ENCODE measurements at regions not wholly inside any gene's neighbourhood (a gene's known extent, or its start where the extent isn't known, plus 50 kb on each side); places are given as distances from the start of the nearest gene placed in this dataset.

- no peak overlapping the region for H3K27ac ChIP-seq (ENCODE audit: low read length)
- in situ Hi-C loops (cut with HindIII; ENCODE audit: low pct_unique_long_range_greater_than_20kb, low sequenced_read_pairs) (no loop called here), intact Hi-C loops (cut with micrococcal nuclease; ENCODE audit: unreplicated experiment) (no loop called here)
- TF ChIP-seq TCF7L2 (IDR thresholded peaks at IDR 0.05; ENCODE audit: low read depth, low read length) (no peak), CTCF (IDR thresholded peaks at IDR 0.05) (no peak), REST (IDR thresholded peaks at IDR 0.05; ENCODE audit: insufficient read depth in 1 of 2, low read depth in 2 of 2, low read length in 1 of 2) (no peak), SIN3A (IDR thresholded peaks at IDR 0.05; ENCODE audit: borderline replicate concordance, insufficient read depth, low read depth, low read length) (no peak), POLR2AphosphoS5 (IDR thresholded peaks at IDR 0.05; ENCODE audit: low read depth, low read length) (no peak)
- ChIA-PET CTCF (no interaction called here), POLR2A (no interaction called here)
- no peak for DNase-seq (ENCODE audit: low read depth, low spot score)
- no TSS peak for BruUV-seq (replicated peaks)
- ATAC-seq = no peak
- no peaks in the 10 kb centered on the region for H3K27me3 ChIP-seq (ENCODE audit: control insufficient read depth, insufficient read depth, low read length)
- H3K9me3 ChIP-seq (ENCODE audit: control insufficient read depth, insufficient read depth, low read depth, low read length) = no peaks in the 10 kb centered on the region
- no peak overlapping the region for H3K4me3 ChIP-seq (ENCODE audit: low read depth in 2 of 2, low read length in 2 of 2)
- no peaks in the 10 kb centered on the region for H3K4me1 ChIP-seq (ENCODE audit: control insufficient read depth, insufficient read depth, low read length)
- no peaks in the 10 kb centered on the region for H3K36me3 ChIP-seq (ENCODE audit: control insufficient read depth, insufficient read depth, low read length)
Observed at GRCh38 chr2:142199073-142199472, 68.3 kb upstream of the LRP1B start.

- Histone ChIP-seq H3K36me3 (ENCODE audit: control insufficient read depth, insufficient read depth, low read length) (no peaks in the 10 kb centered on the region), H3K27ac (ENCODE audit: low read length) (peak overlapping the region; percentile 68), H3K27me3 (ENCODE audit: control insufficient read depth, insufficient read depth, low read length) (no peaks in the 10 kb centered on the region), H3K4me3 (ENCODE audit: low read depth in 2 of 2, low read length in 2 of 2) (no peak overlapping the region), H3K4me1 (ENCODE audit: control insufficient read depth, insufficient read depth, low read length) (peaks cover 17% of the 10 kb centered on the region), H3K9me3 (ENCODE audit: control insufficient read depth, insufficient read depth, low read depth, low read length) (no peaks in the 10 kb centered on the region; the same call in 1 of the 2 replicates)
- TF ChIP-seq SIN3A (IDR thresholded peaks at IDR 0.05; ENCODE audit: borderline replicate concordance, insufficient read depth, low read depth, low read length) = no peak
- TF ChIP-seq TCF7L2 (IDR thresholded peaks at IDR 0.05; ENCODE audit: low read depth, low read length) = no peak
- TF ChIP-seq POLR2AphosphoS5 (IDR thresholded peaks at IDR 0.05; ENCODE audit: low read depth, low read length) = no peak
- no peak for TF ChIP-seq CTCF (IDR thresholded peaks at IDR 0.05)
- no peak for TF ChIP-seq REST (IDR thresholded peaks at IDR 0.05; ENCODE audit: insufficient read depth in 1 of 2, low read depth in 2 of 2, low read length in 1 of 2)
- ChIA-PET POLR2A (no interaction called here), CTCF (no interaction called here)
- BruUV-seq (replicated peaks) = no TSS peak
- intact Hi-C loops (cut with micrococcal nuclease; ENCODE audit: unreplicated experiment) (no loop called here), in situ Hi-C loops (cut with HindIII; ENCODE audit: low pct_unique_long_range_greater_than_20kb, low sequenced_read_pairs) (no loop called here)
- DNase-seq (ENCODE audit: low read depth, low spot score) = no peak
- ATAC-seq = peak; percentile 87
Observed at GRCh38 chr2:142190805-142191204, 60.0 kb upstream of the LRP1B start.
